ENCODE measurements at regions not wholly inside any gene's neighbourhood (a gene's known extent, or its start where the extent isn't known, plus 50 kb on each side); places are given as distances from the start of the nearest gene placed in this dataset.

GRCh38 chr3:95506174-95506573, 1308.2 kb upstream of the EPHA6 start:
- no peaks in the 10 kb centered on the region for H3K36me3 ChIP-seq (ENCODE audit: control insufficient read depth, low read length)
- H3K4me1 ChIP-seq (ENCODE audit: control insufficient read depth, low read length): no peaks in the 10 kb centered on the region
- no peak for TF ChIP-seq CTCF (IDR thresholded peaks at IDR 0.05; ENCODE audit: low read depth, low read length, poor library complexity, severe bottlenecking)
- no peak for TF ChIP-seq EZH2phosphoT487 (IDR thresholded peaks at IDR 0.05; ENCODE audit: borderline replicate concordance, low read length)
- no peak overlapping the region for H3K27ac ChIP-seq (ENCODE audit: low read depth, low read length)
- no peaks in the 10 kb centered on the region for H3K79me2 ChIP-seq (ENCODE audit: control insufficient read depth, low read length)
- H3K4me3 ChIP-seq (ENCODE audit: low read length): no peak overlapping the region
- H3K9me3 ChIP-seq (ENCODE audit: control insufficient read depth, insufficient read depth, low read length): no peaks in the 10 kb centered on the region
- H3F3A ChIP-seq (ENCODE audit: control insufficient read depth, insufficient read depth): no peaks in the 10 kb centered on the region
- H3K27me3 ChIP-seq (ENCODE audit: control insufficient read depth, low read length): no peaks in the 10 kb centered on the region
- no peaks in the 10 kb centered on the region for H4K20me1 ChIP-seq (ENCODE audit: control insufficient read depth, insufficient read depth, low read depth, low read length)
- H3K9me2 ChIP-seq (replicated peaks; ENCODE audit: control insufficient read depth, low read length): no peaks in the 10 kb centered on the region
- H3K4me2 ChIP-seq (ENCODE audit: low read length): no peak overlapping the region

- Histone ChIP-seq H3K27me3 (ENCODE audit: control insufficient read depth, low read length) (no peaks in the 10 kb centered on the region), H3K79me2 (ENCODE audit: control insufficient read depth, low read length) (no peaks in the 10 kb centered on the region), H3K36me3 (ENCODE audit: control insufficient read depth, low read length) (no peaks in the 10 kb centered on the region), H3F3A (ENCODE audit: control insufficient read depth, insufficient read depth) (no peaks in the 10 kb centered on the region), H3K4me1 (ENCODE audit: control insufficient read depth, low read length) (no peaks in the 10 kb centered on the region), H3K4me3 (ENCODE audit: low read length) (no peak overlapping the region), H3K9me2 (replicated peaks; ENCODE audit: control insufficient read depth, low read length) (no peaks in the 10 kb centered on the region; the same call in 1 of the 2 replicates), H3K9me3 (ENCODE audit: control insufficient read depth, insufficient read depth, low read length) (no peaks in the 10 kb centered on the region), H3K27ac (ENCODE audit: low read depth, low read length) (no peak overlapping the region), H4K20me1 (ENCODE audit: control insufficient read depth, insufficient read depth, low read depth, low read length) (no peaks in the 10 kb centered on the region), H3K4me2 (ENCODE audit: low read length) (no peak overlapping the region)
- TF ChIP-seq CTCF (IDR thresholded peaks at IDR 0.05; ENCODE audit: low read depth, low read length, poor library complexity, severe bottlenecking): no peak
- no peak for TF ChIP-seq EZH2phosphoT487 (IDR thresholded peaks at IDR 0.05; ENCODE audit: borderline replicate concordance, low read length)
Observed at GRCh38 chr3:95508124-95508523, 1306.3 kb upstream of the EPHA6 start.

DNA sequence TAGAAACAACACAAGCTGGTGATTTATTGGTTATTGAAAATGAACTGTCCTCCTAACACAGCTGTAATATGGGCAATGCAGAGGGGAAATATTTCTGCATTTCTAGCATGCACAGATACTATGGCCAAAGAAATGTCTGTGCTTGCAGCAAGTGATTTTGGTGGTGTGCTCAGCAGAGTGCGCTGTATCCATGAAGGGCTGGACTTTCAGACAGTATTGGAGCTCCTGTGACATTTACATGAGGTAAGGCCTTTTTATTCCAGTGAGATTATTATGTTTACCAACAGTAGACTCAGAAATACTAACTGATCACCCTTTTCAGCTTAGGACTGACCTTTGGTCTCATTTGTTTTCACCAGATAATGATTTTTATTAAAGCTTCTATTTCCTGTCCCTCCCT, 1302.6 kb upstream of the EPHA6 start:
- Histone ChIP-seq H3K79me2 (ENCODE audit: control insufficient read depth, low read length) (no peaks in the 10 kb centered on the region), H4K20me1 (ENCODE audit: control insufficient read depth, insufficient read depth, low read depth, low read length) (no peaks in the 10 kb centered on the region), H3K9me3 (ENCODE audit: control insufficient read depth, insufficient read depth, low read length) (no peaks in the 10 kb centered on the region), H3K4me2 (ENCODE audit: low read length) (no peak overlapping the region), H3K9me2 (replicated peaks; ENCODE audit: control insufficient read depth, low read length) (no peaks in the 10 kb centered on the region; the same call in 1 of the 2 replicates), H3K27ac (ENCODE audit: low read depth, low read length) (no peak overlapping the region), H3K36me3 (ENCODE audit: control insufficient read depth, low read length) (no peaks in the 10 kb centered on the region), H3F3A (ENCODE audit: control insufficient read depth, insufficient read depth) (no peaks in the 10 kb centered on the region), H3K4me3 (ENCODE audit: low read length) (no peak overlapping the region), H3K27me3 (ENCODE audit: control insufficient read depth, low read length) (no peaks in the 10 kb centered on the region), H3K4me1 (ENCODE audit: control insufficient read depth, low read length) (no peaks in the 10 kb centered on the region)
- TF ChIP-seq EZH2phosphoT487 (IDR thresholded peaks at IDR 0.05; ENCODE audit: borderline replicate concordance, low read length): no peak
- TF ChIP-seq CTCF (IDR thresholded peaks at IDR 0.05; ENCODE audit: low read depth, low read length, poor library complexity, severe bottlenecking): no peak

DNA sequence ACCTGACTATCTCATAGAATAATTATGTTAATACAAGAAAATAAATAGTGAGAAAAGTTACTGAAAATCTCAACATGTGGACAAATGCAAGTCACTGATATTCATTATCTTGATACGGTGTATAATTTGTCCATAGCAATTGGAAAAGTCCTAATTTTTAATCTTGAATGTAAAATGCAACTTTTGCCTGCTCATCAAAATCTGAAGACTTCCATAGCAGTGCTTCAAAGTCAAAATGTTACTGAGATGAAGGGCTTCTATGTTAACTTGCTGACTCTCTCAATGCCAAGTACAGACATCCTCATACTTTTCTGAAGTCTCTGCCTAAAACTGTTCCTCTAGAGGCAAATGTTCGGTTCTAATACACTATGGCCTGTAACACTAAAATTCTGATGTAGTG, 1300.1 kb upstream of the EPHA6 start:
- Histone ChIP-seq H3K27ac (ENCODE audit: low read depth, low read length) (no peak overlapping the region), H3K9me3 (ENCODE audit: control insufficient read depth, insufficient read depth, low read length) (no peaks in the 10 kb centered on the region), H3K9me2 (replicated peaks; ENCODE audit: control insufficient read depth, low read length) (no peaks in the 10 kb centered on the region; the same call in 1 of the 2 replicates), H4K20me1 (ENCODE audit: control insufficient read depth, insufficient read depth, low read depth, low read length) (no peaks in the 10 kb centered on the region), H3K4me3 (ENCODE audit: low read length) (no peak overlapping the region), H3F3A (ENCODE audit: control insufficient read depth, insufficient read depth) (no peaks in the 10 kb centered on the region), H3K79me2 (ENCODE audit: control insufficient read depth, low read length) (no peaks in the 10 kb centered on the region), H3K36me3 (ENCODE audit: control insufficient read depth, low read length) (no peaks in the 10 kb centered on the region), H3K27me3 (ENCODE audit: control insufficient read depth, low read length) (no peaks in the 10 kb centered on the region), H3K4me2 (ENCODE audit: low read length) (no peak overlapping the region), H3K4me1 (ENCODE audit: control insufficient read depth, low read length) (no peaks in the 10 kb centered on the region)
- TF ChIP-seq CTCF (IDR thresholded peaks at IDR 0.05; ENCODE audit: low read depth, low read length, poor library complexity, severe bottlenecking): no peak
- TF ChIP-seq EZH2phosphoT487 (IDR thresholded peaks at IDR 0.05; ENCODE audit: borderline replicate concordance, low read length): no peak

Measured in DOHH2 (cell line).